HEK293 (cell line): ENCODE measurements at regions not wholly inside any gene's neighbourhood (a gene's known extent, or its start where the extent isn't known, plus 50 kb on each side); places are given as distances from the start of the nearest gene placed in this dataset.

ENCODE experiments used
- CTCF ChIA-PET: fragments of 350-600 bp; formaldehyde crosslinking; extraction: SDS; loops from one replicate; lab custom pipeline; 2021; ENCODE audit warnings: antibody characterized with exemption; lab: Yijun Ruan, JAX
- POLR2A ChIA-PET: fragments of 300-600 bp; formaldehyde crosslinking; extraction: SDS; loops from one replicate; lab custom pipeline; 2020; ENCODE audit warnings: antibody characterized with exemption, inconsistent platforms; lab: Yijun Ruan, JAX
- H3K27ac ChIP-seq: fragments of 200-500 bp; sonication (Bioruptor generic); 2 replicates; pipeline ENCODE4 v1.5.1; 2014; ENCODE audit warnings: low read depth, low read length, control low read depth, inconsistent platforms; ENCODE audit errors: extremely low read depth
- H3K36me3 ChIP-seq, 2 experiments: fragments of 200-500 bp in 1 of 2; sonication (Bioruptor generic) in 1 of 2; 1 replicate in 1 of 2; 2 replicates in 1 of 2; pipeline ENCODE4 v1.5.1; 2014 to 2017; ENCODE audit warnings: inconsistent platforms in 2 of 2, low read length in 2 of 2; ENCODE audit not compliant: control insufficient read depth in 2 of 2, insufficient read depth in 1 of 2
- H3K4me1 ChIP-seq: fragments of 200-500 bp; sonication (Bioruptor generic); 2 replicates; pipeline ENCODE4 v1.5.1; 2014; ENCODE audit warnings: mild to moderate bottlenecking, low read length, inconsistent platforms; ENCODE audit not compliant: control insufficient read depth, insufficient read depth
- H3K4me3 ChIP-seq: 2 replicates; pipeline ENCODE4 v1.5.1; 2011; ENCODE audit warnings: low read depth, mild to moderate bottlenecking, control low read depth, low read length, moderate library complexity
- H3K9me3 ChIP-seq: fragments of 200-500 bp; sonication (Bioruptor generic); 2 replicates; pipeline ENCODE4 v1.5.1; 2014; ENCODE audit warnings: low read depth, low read length, inconsistent platforms; ENCODE audit not compliant: control insufficient read depth, insufficient read depth
- FEZF1 ChIP-seq: fragments of 450-650 bp; formaldehyde crosslinking; IDR thresholded peaks from 2 replicates; pipeline ENCODE4 v1.5.1; 2016; ENCODE audit warnings: missing biosample characterization, missing genetic modification characterization
- KLF16 ChIP-seq: fragments of 450-650 bp; formaldehyde crosslinking; IDR thresholded peaks from 2 replicates; pipeline ENCODE4 v1.5.1; 2017; ENCODE audit warnings: missing biosample characterization, missing genetic modification characterization
- KLF8 ChIP-seq: fragments of 450-650 bp; formaldehyde crosslinking; IDR thresholded peaks from 2 replicates; pipeline ENCODE4 v1.5.1; 2016; ENCODE audit warnings: missing biosample characterization, missing genetic modification characterization
- PRDM1 ChIP-seq: fragments of 450-650 bp; formaldehyde crosslinking; IDR thresholded peaks from 2 replicates; pipeline ENCODE4; 2016; ENCODE audit warnings: missing biosample characterization, missing genetic modification characterization
- REPIN1 ChIP-seq: fragments of 450-650 bp; formaldehyde crosslinking; IDR thresholded peaks from 2 replicates; pipeline ENCODE4 v1.5.1; 2017; ENCODE audit warnings: missing biosample characterization, missing genetic modification characterization, low read depth
- SP3 ChIP-seq: fragments of 450-650 bp; formaldehyde crosslinking; IDR thresholded peaks from 2 replicates; pipeline ENCODE4 v1.5.1; 2016; ENCODE audit warnings: missing biosample characterization, missing genetic modification characterization
- YY1 ChIP-seq: fragments of 450-650 bp; formaldehyde crosslinking; IDR thresholded peaks from 2 replicates; pipeline ENCODE4 v1.5.1; 2018; ENCODE audit warnings: missing biosample characterization, missing genetic modification characterization
- ZBTB1 ChIP-seq: fragments of 450-650 bp; formaldehyde crosslinking; IDR thresholded peaks from 2 replicates; pipeline ENCODE4 v1.5.1; 2016; ENCODE audit warnings: missing biosample characterization, missing genetic modification characterization
- ZBTB8A ChIP-seq: fragments of 450-650 bp; formaldehyde crosslinking; IDR thresholded peaks from 2 replicates; pipeline ENCODE4 v1.5.1; 2016; ENCODE audit warnings: missing biosample characterization, missing genetic modification characterization
- ZNF114 ChIP-seq: fragments of 450-650 bp; formaldehyde crosslinking; IDR thresholded peaks from 2 replicates; pipeline ENCODE4 v1.5.0; 2017; ENCODE audit warnings: missing biosample characterization, missing genetic modification characterization
- ZNF146 ChIP-seq: fragments of 450-650 bp; formaldehyde crosslinking; IDR thresholded peaks from 2 replicates; pipeline ENCODE4 v1.5.1; 2016; ENCODE audit warnings: missing biosample characterization, missing genetic modification characterization
- ZNF202 ChIP-seq: fragments of 450-650 bp; formaldehyde crosslinking; IDR thresholded peaks from 2 replicates; pipeline ENCODE4 v1.5.1; 2016; ENCODE audit warnings: missing biosample characterization, missing genetic modification characterization, borderline replicate concordance
- ZNF366 ChIP-seq: fragments of 450-650 bp; formaldehyde crosslinking; conservative IDR thresholded peaks from 2 replicates; pipeline ENCODE4 v1.5.1; 2016; ENCODE audit warnings: missing biosample characterization, missing genetic modification characterization
- ZNF394 ChIP-seq: fragments of 450-650 bp; formaldehyde crosslinking; IDR thresholded peaks from 2 replicates; pipeline ENCODE4 v1.5.1; 2016; ENCODE audit warnings: missing biosample characterization, missing genetic modification characterization, mild to moderate bottlenecking, moderate library complexity, borderline replicate concordance
- ZNF416 ChIP-seq: fragments of 450-650 bp; formaldehyde crosslinking; IDR thresholded peaks from 2 replicates; pipeline ENCODE4 v1.5.1; 2016; ENCODE audit warnings: missing biosample characterization, missing genetic modification characterization
- ZNF433 ChIP-seq: fragments of 450-650 bp; formaldehyde crosslinking; IDR thresholded peaks from 2 replicates; pipeline ENCODE4 v1.5.1; 2016; ENCODE audit warnings: missing biosample characterization, missing genetic modification characterization, low read depth
- ZNF530 ChIP-seq: fragments of 450-650 bp; formaldehyde crosslinking; IDR thresholded peaks from 2 replicates; pipeline ENCODE4 v1.5.1; 2016; ENCODE audit warnings: low read depth, missing biosample characterization, missing genetic modification characterization
- ZNF548 ChIP-seq: fragments of 450-650 bp; formaldehyde crosslinking; IDR thresholded peaks from 2 replicates; pipeline ENCODE4 v1.5.1; 2016; ENCODE audit warnings: missing biosample characterization, missing genetic modification characterization
- ZNF600 ChIP-seq: fragments of 450-650 bp; formaldehyde crosslinking; IDR thresholded peaks from 2 replicates; pipeline ENCODE4 v1.5.1; 2016; ENCODE audit warnings: missing biosample characterization, missing genetic modification characterization
- ZNF623 ChIP-seq: fragments of 450-650 bp; formaldehyde crosslinking; IDR thresholded peaks from 2 replicates; pipeline ENCODE4 v1.5.1; 2016; ENCODE audit warnings: missing biosample characterization, missing genetic modification characterization
- ZNF626 ChIP-seq: fragments of 450-650 bp; sonication (Bioruptor Pico); formaldehyde crosslinking; IDR thresholded peaks from 2 replicates; pipeline ENCODE4 v1.5.1; 2018; ENCODE audit warnings: missing biosample characterization, missing genetic modification characterization, inconsistent platforms
- ZNF660 ChIP-seq: fragments of 450-650 bp; IDR thresholded peaks from 2 replicates; pipeline ENCODE4 v1.5.1; 2018; ENCODE audit warnings: missing biosample characterization, mild to moderate bottlenecking, missing genetic modification characterization
- ZNF785 ChIP-seq: fragments of 450-650 bp; formaldehyde crosslinking; IDR thresholded peaks from 2 replicates; pipeline ENCODE4 v1.5.1; 2016; ENCODE audit warnings: missing biosample characterization, missing genetic modification characterization
- TF ChIP-seq, protein P1 (sequence below): fragments of 450-650 bp; formaldehyde crosslinking; IDR thresholded peaks from 2 replicates; pipeline ENCODE4 v1.5.1; 2016; ENCODE audit warnings: missing biosample characterization, missing genetic modification characterization
- TF ChIP-seq, protein P2 (sequence below): fragments of 450-650 bp; formaldehyde crosslinking; IDR thresholded peaks from 2 replicates; pipeline ENCODE4 v1.5.1; 2016; ENCODE audit warnings: missing biosample characterization, missing genetic modification characterization
- TF ChIP-seq, protein P3 (sequence below): fragments of 450-650 bp; formaldehyde crosslinking; IDR thresholded peaks from 2 replicates; pipeline ENCODE4 v1.5.1; 2016; ENCODE audit warnings: missing biosample characterization, missing genetic modification characterization
- TF ChIP-seq, protein P4 (sequence below): fragments of 450-650 bp; formaldehyde crosslinking; IDR thresholded peaks from 2 replicates; pipeline ENCODE4 v1.5.1; 2016; ENCODE audit warnings: missing biosample characterization, missing genetic modification characterization

DNA sequence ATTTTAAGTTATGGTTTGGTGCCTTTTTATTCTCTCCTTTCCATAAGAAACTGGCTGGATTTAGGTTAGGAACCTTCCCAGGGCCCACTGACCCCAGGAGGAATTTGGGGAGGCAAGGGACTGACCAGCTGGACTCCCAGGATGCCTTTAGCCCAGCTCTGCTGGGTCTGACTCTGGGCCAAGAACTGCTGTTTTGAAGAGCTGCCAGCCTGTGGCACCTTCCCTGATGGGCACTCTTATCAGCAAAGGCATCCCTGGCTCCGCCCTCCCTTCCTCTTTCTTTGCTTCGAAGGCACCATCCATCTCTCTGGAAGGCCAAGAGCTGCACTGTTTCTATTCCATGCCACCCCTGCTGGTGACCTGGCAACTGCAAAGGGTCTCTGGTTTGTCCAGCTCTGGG is 174.7 kb downstream of the POU4F1 start:
- no peaks in the 10 kb centered on the region for H3K4me1 ChIP-seq
- ChIA-PET POLR2A (no interaction called here), CTCF (no interaction called here)
- no peak overlapping the region for H3K27ac ChIP-seq
- no peaks in the 10 kb centered on the region for H3K9me3 ChIP-seq
- TF ChIP-seq, protein P1, sequence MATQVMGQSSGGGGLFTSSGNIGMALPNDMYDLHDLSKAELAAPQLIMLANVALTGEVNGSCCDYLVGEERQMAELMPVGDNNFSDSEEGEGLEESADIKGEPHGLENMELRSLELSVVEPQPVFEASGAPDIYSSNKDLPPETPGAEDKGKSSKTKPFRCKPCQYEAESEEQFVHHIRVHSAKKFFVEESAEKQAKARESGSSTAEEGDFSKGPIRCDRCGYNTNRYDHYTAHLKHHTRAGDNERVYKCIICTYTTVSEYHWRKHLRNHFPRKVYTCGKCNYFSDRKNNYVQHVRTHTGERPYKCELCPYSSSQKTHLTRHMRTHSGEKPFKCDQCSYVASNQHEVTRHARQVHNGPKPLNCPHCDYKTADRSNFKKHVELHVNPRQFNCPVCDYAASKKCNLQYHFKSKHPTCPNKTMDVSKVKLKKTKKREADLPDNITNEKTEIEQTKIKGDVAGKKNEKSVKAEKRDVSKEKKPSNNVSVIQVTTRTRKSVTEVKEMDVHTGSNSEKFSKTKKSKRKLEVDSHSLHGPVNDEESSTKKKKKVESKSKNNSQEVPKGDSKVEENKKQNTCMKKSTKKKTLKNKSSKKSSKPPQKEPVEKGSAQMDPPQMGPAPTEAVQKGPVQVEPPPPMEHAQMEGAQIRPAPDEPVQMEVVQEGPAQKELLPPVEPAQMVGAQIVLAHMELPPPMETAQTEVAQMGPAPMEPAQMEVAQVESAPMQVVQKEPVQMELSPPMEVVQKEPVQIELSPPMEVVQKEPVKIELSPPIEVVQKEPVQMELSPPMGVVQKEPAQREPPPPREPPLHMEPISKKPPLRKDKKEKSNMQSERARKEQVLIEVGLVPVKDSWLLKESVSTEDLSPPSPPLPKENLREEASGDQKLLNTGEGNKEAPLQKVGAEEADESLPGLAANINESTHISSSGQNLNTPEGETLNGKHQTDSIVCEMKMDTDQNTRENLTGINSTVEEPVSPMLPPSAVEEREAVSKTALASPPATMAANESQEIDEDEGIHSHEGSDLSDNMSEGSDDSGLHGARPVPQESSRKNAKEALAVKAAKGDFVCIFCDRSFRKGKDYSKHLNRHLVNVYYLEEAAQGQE (tag by site-specific recombination), result no peak
- no peak for TF ChIP-seq ZNF394 (tag by site-specific recombination)
- TF ChIP-seq ZNF202, result no peak
- no peak for TF ChIP-seq ZNF660 (tag by site-specific recombination)
- TF ChIP-seq YY1 (tag by site-specific recombination), result no peak
- TF ChIP-seq PRDM1 (tag by site-specific recombination), result no peak
- no peak for TF ChIP-seq KLF8 (tag by site-specific recombination)
- no peak for TF ChIP-seq ZNF366
- no peak for TF ChIP-seq SP3 (tag by site-specific recombination)
- no peak for TF ChIP-seq ZNF623
- TF ChIP-seq ZNF433 (tag by site-specific recombination), result no peak
- H3K36me3 ChIP-seq, result no peaks in the 10 kb centered on the region
- H3K4me3 ChIP-seq, result no peak overlapping the region

DNA sequence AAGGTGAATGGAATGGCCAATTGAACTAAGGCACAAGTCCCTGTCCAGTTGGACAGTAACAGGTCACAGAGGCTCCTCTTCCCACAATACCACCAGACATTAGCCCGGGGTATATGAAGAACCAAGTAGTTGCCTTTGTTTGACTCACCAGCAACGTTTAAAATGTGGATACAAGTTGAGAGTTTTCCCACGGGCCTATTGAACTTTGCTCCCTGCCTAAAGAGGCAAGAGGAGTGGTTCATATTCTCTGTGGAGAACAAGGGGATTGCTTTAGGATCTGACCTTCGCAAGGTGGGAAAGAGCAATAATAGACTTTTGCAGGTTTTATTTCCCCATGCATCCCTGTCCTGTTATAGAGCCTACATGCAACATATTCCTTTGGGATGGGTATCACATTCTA is 177.2 kb downstream of the POU4F1 start:
- ChIA-PET CTCF (no interaction called here), POLR2A (no interaction called here)
- H3K4me1 ChIP-seq, result no peaks in the 10 kb centered on the region
- no peak for TF ChIP-seq ZNF114 (tag by site-specific recombination)
- TF ChIP-seq ZNF146, result no peak
- TF ChIP-seq, protein P1 (tag by site-specific recombination), result no peak
- no peak for TF ChIP-seq ZNF548
- TF ChIP-seq FEZF1 (tag by site-specific recombination), result no peak
- TF ChIP-seq ZNF416 (tag by site-specific recombination), result no peak
- no peak for TF ChIP-seq ZNF785
- TF ChIP-seq REPIN1 (tag by site-specific recombination), result no peak
- no peak for TF ChIP-seq ZBTB8A (tag by site-specific recombination)
- TF ChIP-seq ZNF530 (tag by site-specific recombination), result no peak
- TF ChIP-seq, protein P2, sequence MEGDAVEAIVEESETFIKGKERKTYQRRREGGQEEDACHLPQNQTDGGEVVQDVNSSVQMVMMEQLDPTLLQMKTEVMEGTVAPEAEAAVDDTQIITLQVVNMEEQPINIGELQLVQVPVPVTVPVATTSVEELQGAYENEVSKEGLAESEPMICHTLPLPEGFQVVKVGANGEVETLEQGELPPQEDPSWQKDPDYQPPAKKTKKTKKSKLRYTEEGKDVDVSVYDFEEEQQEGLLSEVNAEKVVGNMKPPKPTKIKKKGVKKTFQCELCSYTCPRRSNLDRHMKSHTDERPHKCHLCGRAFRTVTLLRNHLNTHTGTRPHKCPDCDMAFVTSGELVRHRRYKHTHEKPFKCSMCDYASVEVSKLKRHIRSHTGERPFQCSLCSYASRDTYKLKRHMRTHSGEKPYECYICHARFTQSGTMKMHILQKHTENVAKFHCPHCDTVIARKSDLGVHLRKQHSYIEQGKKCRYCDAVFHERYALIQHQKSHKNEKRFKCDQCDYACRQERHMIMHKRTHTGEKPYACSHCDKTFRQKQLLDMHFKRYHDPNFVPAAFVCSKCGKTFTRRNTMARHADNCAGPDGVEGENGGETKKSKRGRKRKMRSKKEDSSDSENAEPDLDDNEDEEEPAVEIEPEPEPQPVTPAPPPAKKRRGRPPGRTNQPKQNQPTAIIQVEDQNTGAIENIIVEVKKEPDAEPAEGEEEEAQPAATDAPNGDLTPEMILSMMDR (tag by site-specific recombination), result no peak
- TF ChIP-seq ZNF600 (tag by site-specific recombination), result no peak
- no peak for TF ChIP-seq ZNF626 (tag by site-specific recombination)
- TF ChIP-seq ZBTB1 (tag by site-specific recombination), result no peak
- TF ChIP-seq, protein P3, sequence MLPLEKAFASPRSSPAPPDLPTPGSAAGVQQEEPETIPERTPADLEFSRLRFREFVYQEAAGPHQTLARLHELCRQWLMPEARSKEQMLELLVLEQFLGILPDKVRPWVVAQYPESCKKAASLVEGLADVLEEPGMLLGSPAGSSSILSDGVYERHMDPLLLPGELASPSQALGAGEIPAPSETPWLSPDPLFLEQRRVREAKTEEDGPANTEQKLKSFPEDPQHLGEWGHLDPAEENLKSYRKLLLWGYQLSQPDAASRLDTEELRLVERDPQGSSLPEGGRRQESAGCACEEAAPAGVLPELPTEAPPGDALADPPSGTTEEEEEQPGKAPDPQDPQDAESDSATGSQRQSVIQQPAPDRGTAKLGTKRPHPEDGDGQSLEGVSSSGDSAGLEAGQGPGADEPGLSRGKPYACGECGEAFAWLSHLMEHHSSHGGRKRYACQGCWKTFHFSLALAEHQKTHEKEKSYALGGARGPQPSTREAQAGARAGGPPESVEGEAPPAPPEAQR (tag by site-specific recombination), result no peak
- TF ChIP-seq, protein P4, sequence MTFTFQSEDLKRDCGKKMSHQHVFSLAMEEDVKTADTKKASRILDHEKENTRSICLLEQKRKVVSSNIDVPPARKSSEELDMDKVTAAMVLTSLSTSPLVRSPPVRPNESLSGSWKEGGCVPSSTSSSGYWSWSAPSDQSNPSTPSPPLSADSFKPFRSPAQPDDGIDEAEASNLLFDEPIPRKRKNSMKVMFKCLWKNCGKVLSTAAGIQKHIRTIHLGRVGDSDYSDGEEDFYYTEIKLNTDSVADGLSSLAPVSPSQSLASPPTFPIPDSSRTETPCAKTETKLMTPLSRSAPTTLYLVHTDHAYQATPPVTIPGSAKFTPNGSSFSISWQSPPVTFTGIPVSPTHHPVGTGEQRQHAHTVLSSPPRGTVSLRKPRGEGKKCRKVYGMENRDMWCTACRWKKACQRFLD (tag by site-specific recombination), result no peak
- TF ChIP-seq KLF16, result no peak

More for the DNA sequence above, 177.2 kb downstream of the POU4F1 start:
- Histone ChIP-seq H3K36me3 (no peaks in the 10 kb centered on the region), H3K27ac (no peak overlapping the region), H3K4me3 (no peak overlapping the region), H3K9me3 (no peaks in the 10 kb centered on the region)
